ENCODE measurements at regions not wholly inside any gene's neighbourhood (a gene's known extent, or its start where the extent isn't known, plus 50 kb on each side); places are given as distances from the start of the nearest gene placed in this dataset.

GRCh38 chr2:199663157-199663556 is 187.8 kb downstream of the FTCDNL1 start:
- TF ChIP-seq CTCF (IDR thresholded peaks at IDR 0.05) (no peak), REST (IDR thresholded peaks at IDR 0.05; ENCODE audit: insufficient read depth in 1 of 2, low read depth in 2 of 2, low read length in 1 of 2) (no peak), POLR2AphosphoS5 (IDR thresholded peaks at IDR 0.05; ENCODE audit: low read depth, low read length) (no peak), SIN3A (IDR thresholded peaks at IDR 0.05; ENCODE audit: borderline replicate concordance, insufficient read depth, low read depth, low read length) (no peak), TCF7L2 (IDR thresholded peaks at IDR 0.05; ENCODE audit: low read depth, low read length) (no peak)
